Breast epithelium (tissue), 4 donors: ENCODE measurements at regions not wholly inside any gene's neighbourhood (a gene's known extent, or its start where the extent isn't known, plus 50 kb on each side); places are given as distances from the start of the nearest gene placed in this dataset.

Source experiments
- DNase-seq, 2 donors: peaks; one replicate each; pipeline ENCODE4 v3.0.0-alpha.2; 2019; ENCODE audit warnings: low spot score in 2 of 2
- H3K27ac ChIP-seq, 2 donors: fragments of 200-600 bp; sonication (generic) in 1 of 2; one replicate each; pipeline ENCODE4 v1.5.1; 2016 to 2019; ENCODE audit warnings: mild to moderate bottlenecking in 1 of 2
- H3K27me3 ChIP-seq, 2 donors: fragments of 200-600 bp; sonication (generic) in 1 of 2; one replicate each; pipeline versions ENCODE4 v1.5.1 to v1.6.0; 2017 to 2019; ENCODE audit warnings: control low read depth in 1 of 2, mild to moderate bottlenecking in 1 of 2
- H3K36me3 ChIP-seq: fragments of 200-600 bp; one replicate; pipeline ENCODE4 v1.5.1; 2019
- H3K4me1 ChIP-seq, 2 donors: fragments of 200-600 bp; sonication (generic); one replicate each; pipeline ENCODE4 v1.5.1; 2016 to 2019; ENCODE audit warnings: control low read depth in 1 of 2
- H3K4me3 ChIP-seq, 3 donors: fragments of 200-600 bp; sonication (generic); 1 replicate in 2 of 3; 2 replicates in 1 of 3; pipeline ENCODE4 v1.5.1; 2016 to 2019; ENCODE audit warnings: mild to moderate bottlenecking in 3 of 3, moderate library complexity in 2 of 3
- H3K9me3 ChIP-seq, 2 donors: fragments of 200-600 bp; sonication (generic) in 1 of 2; one replicate each; pipeline ENCODE4 v1.5.1; 2016 to 2019; ENCODE audit warnings: control low read depth in 1 of 2
- POLR2A ChIP-seq: fragments of 450-650 bp; IDR thresholded peaks from one replicate; pipeline ENCODE4 v1.6.1; 2016; ENCODE audit warnings: antibody characterized with exemption, mild to moderate bottlenecking, moderate library complexity
- POLR2AphosphoS5 ChIP-seq, 3 donors: sonication (generic); formaldehyde crosslinking; IDR thresholded peaks; one replicate each; pipeline ENCODE4 v1.6.1; 2017; ENCODE audit warnings: antibody characterized with exemption in 3 of 3
- intact Hi-C: fragments of 100-400 bp; cut with DNase I; formaldehyde crosslinking; loops from one replicate; pipeline ENCODE4 v1.15.1; 2023; ENCODE audit warnings: low total_unique reads
- TF ChIP-seq, protein P1 (sequence below), 3 donors: fragments of 450-650 bp; IDR thresholded peaks; one replicate each; pipeline ENCODE4 v1.5.1; 2016 to 2017; ENCODE audit warnings: antibody characterized with exemption in 3 of 3, mild to moderate bottlenecking in 3 of 3, moderate library complexity in 3 of 3

DNA sequence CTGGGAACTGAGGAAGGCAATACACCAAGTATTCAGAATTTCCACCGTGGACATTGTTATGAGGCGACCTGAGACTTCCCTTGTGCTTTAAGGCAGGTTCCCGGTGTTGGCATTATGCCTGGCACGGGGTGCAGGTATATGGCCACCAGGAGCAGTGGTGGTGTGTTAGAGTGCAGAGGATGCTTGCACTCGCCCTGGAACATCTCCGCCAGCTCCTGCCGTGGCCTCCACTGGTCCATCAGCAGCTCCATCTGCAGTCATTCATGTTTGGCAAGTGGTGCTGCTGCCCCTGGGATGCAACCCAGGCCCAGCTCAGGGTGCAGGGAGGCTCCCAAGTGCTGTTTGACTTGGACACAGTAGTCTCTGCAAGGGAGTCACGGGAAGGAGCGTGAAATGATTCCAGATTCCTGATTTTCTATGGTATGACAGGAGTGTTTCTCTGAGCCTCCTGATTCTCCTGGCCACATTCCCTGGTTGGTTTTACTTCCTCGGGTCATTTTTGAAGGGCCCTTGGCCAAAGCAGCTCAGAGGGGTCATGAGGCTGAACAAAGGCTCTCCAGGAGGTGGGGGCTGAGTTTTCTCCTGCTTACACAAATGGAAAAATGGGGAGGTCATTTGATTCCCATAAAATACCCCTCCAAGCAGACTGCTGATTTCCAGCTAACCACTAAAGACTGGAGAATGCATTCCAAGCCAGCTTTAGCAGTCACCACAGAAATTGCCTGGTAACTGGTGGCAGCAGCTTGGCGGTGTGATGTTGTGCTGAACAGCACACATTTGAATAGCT lies 60.4 kb upstream of the PSEN2 start:
- no peaks in the 10 kb centered on the region for H3K27me3 ChIP-seq
- intact Hi-C loops, result no loop called here
- H3K9me3 ChIP-seq, result no peaks in the 10 kb centered on the region
- H3K4me3 ChIP-seq, result no peak overlapping the region
- H3K36me3 ChIP-seq, result no peaks in the 10 kb centered on the region
- TF ChIP-seq POLR2A, result no peak
- TF ChIP-seq, protein P1, sequence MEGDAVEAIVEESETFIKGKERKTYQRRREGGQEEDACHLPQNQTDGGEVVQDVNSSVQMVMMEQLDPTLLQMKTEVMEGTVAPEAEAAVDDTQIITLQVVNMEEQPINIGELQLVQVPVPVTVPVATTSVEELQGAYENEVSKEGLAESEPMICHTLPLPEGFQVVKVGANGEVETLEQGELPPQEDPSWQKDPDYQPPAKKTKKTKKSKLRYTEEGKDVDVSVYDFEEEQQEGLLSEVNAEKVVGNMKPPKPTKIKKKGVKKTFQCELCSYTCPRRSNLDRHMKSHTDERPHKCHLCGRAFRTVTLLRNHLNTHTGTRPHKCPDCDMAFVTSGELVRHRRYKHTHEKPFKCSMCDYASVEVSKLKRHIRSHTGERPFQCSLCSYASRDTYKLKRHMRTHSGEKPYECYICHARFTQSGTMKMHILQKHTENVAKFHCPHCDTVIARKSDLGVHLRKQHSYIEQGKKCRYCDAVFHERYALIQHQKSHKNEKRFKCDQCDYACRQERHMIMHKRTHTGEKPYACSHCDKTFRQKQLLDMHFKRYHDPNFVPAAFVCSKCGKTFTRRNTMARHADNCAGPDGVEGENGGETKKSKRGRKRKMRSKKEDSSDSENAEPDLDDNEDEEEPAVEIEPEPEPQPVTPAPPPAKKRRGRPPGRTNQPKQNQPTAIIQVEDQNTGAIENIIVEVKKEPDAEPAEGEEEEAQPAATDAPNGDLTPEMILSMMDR (IDR thresholded peaks at IDR 0.05), result no peak
- no peak for TF ChIP-seq POLR2AphosphoS5 (IDR thresholded peaks at IDR 0.05)
- H3K4me1 ChIP-seq, result peaks cover 6 to 7% of the 10 kb centered on the region in 2 donors
- no peak for DNase-seq
- no peak overlapping the region for H3K27ac ChIP-seq

DNA sequence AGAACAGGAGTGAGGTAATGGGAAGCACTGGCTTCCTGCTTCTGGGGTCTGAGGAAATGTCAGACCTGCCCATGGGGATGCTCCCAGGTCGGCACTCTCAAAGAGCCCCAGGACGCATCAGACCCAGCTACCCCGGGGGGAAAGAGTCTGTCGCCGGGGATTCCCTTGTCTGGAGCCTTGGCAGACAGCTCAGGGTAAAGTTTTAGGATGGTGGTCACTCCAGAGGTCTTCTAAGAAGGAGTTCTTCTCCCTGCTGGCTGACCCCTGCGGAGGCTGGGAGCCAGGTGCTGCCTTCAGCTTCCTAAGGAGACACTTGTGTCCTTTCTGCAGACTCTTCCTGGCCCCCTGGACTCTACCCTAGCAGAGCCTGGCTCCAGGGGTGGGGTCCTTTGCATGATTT lies 61.9 kb upstream of the PSEN2 start:
- no peaks in the 10 kb centered on the region for H3K9me3 ChIP-seq
- H3K36me3 ChIP-seq, result no peaks in the 10 kb centered on the region

DNA sequence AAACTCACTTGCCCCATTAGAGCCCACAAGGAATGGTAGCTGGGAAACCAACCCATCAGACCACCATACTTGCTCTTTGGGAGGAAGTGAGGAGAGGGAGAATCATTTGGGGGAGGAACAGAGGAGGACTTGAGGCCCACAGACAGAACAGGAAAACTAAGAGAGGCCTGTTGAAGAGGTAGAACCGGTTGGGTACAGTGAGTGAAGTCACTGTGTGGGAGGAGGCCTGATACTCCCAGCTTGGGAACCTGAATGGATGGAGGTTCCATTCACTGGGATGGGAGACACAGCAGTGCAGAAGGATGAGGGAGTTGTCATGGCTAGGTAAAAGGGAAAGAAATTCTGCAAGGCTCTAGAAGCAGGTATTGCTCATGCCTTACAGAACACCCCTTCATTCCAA lies 63.4 kb upstream of the PSEN2 start:
- TF ChIP-seq, protein P1 (IDR thresholded peaks at IDR 0.05), result no peak
- TF ChIP-seq POLR2AphosphoS5 (IDR thresholded peaks at IDR 0.05), result no peak
- TF ChIP-seq POLR2A, result no peak
- intact Hi-C loops, result no loop called here
- no peak for DNase-seq

More for the DNA sequence above, 61.9 kb upstream of the PSEN2 start:
- Histone ChIP-seq H3K4me3 (no peak overlapping the region), H3K27ac (no peak overlapping the region), H3K27me3 (no peaks in the 10 kb centered on the region), H3K4me1 (no peaks in the 10 kb centered on the region)
- DNase-seq, result no peak
- intact Hi-C loops, result no loop called here
- TF ChIP-seq POLR2A, result no peak
- no peak for TF ChIP-seq POLR2AphosphoS5 (IDR thresholded peaks at IDR 0.05)
- TF ChIP-seq, protein P1 (IDR thresholded peaks at IDR 0.05), result no peak

DNA sequence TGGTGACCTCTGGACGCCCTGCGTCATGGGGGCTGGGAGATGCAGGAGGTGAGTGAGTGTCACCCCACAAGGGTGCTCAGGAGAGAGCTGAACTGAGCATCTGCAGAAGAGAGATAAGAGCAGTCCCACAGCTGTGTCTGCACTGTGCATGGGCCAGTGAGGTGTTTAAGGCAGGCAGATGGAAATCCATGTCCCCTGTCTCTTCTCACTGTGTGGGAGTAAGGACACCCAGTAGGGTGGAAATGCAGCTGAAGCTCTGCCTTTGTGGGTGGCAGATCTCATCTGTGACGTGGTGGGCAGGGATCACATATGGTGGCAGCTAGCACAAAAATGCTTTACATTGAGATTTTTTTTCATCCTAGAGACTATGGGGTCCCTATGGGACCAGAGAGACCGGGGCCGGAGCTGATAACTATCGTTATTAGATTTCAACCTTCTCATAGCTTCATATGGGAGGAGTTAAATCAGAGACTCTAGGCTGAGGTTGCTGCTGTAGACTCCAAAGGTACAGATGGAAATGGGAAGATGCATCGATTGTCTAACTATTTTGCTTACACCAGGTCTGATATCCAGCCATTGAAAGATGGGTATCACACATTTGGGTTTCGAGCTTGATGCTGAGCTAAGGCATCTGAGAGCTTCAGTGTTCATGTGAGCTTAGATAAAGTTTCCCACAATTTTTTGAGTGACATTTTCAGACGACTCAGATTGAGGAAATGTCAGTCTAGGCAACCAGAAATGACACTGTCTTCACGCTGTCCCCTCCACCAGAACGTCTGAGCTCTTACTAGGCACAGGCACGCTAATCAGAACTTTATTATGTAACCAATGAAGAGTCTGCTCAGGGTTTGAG lies 65.3 kb upstream of the PSEN2 start:
- intact Hi-C loops, result loop anchor here (5.0 kb wide), 1 partner anchor 332 kb away; no protein-coding TSS in a partner anchor
- no peak overlapping the region for H3K27ac ChIP-seq

More for the DNA sequence above, 63.4 kb upstream of the PSEN2 start:
- no peak overlapping the region for H3K4me3 ChIP-seq
- H3K27me3 ChIP-seq, result no peaks in the 10 kb centered on the region
- H3K4me1 ChIP-seq, result no peaks in the 10 kb centered on the region
- no peak overlapping the region for H3K27ac ChIP-seq
- no peaks in the 10 kb centered on the region for H3K36me3 ChIP-seq
- H3K9me3 ChIP-seq, result no peaks in the 10 kb centered on the region

More for the DNA sequence above, 65.3 kb upstream of the PSEN2 start:
- Histone ChIP-seq H3K4me1 (no peaks in the 10 kb centered on the region), H3K27me3 (no peaks in the 10 kb centered on the region), H3K9me3 (no peaks in the 10 kb centered on the region), H3K4me3 (no peak overlapping the region), H3K36me3 (no peaks in the 10 kb centered on the region)
- TF ChIP-seq, protein P1 (IDR thresholded peaks at IDR 0.05), result no peak
- TF ChIP-seq POLR2AphosphoS5 (IDR thresholded peaks at IDR 0.05) (no peak), POLR2A (no peak)
- DNase-seq, result no peak
